HepG2 (cell line): ENCODE measurements at regions not wholly inside any gene's neighbourhood (a gene's known extent, or its start where the extent isn't known, plus 50 kb on each side); places are given as distances from the start of the nearest gene placed in this dataset.

Source experiments
- ATAC-seq: fragments of 200-7000 bp; cut with Tn5 transposase; 3 replicates; pipeline ENCODE4 v1.9.1; 2020; ENCODE audit warnings: mild to moderate bottlenecking, moderate library complexity
- BruUV-seq: library from RNA; stranded (reverse); fragments of 400-500 nt; replicated peaks from 2 replicates; lab custom pipeline; 2021; lab: Mats Ljungman, UMichigan
- CTCF ChIA-PET: fragments of 300-600 bp; formaldehyde crosslinking; extraction: SDS; loops from one replicate; lab custom pipeline; 2021; ENCODE audit warnings: low total read pairs, inconsistent platforms, low intra/inter-chr PET ratio; lab: Yijun Ruan, JAX
- POLR2A ChIA-PET: fragments of 350-600 bp; sonication (Branson Sonifier 250); formaldehyde crosslinking; loops from one replicate; lab custom pipeline; 2020; ENCODE audit warnings: antibody characterized with exemption, inconsistent platforms; lab: Yijun Ruan, JAX
- DNase-seq: peaks from one replicate; pipeline ENCODE4 v3.0.0-alpha.2; 2015; ENCODE audit warnings: low spot score
- FAIRE-seq: peaks from 3 replicates; lab custom pipeline; 2011; peaks lifted over from hg19 to GRCh38; lab: Jason Lieb, UNC
- H2AFZ ChIP-seq: one replicate; pipeline ENCODE4 v1.6.1; 2011; ENCODE audit warnings: low read length, inconsistent platforms
- H3K27ac ChIP-seq: fragments of 300-600 bp; 3 replicates; pipeline ENCODE4 v1.8.0; 2011; ENCODE audit warnings: mixed run types, mild to moderate bottlenecking, mixed read lengths, low read length, inconsistent platforms; ENCODE audit not compliant: insufficient read depth; ENCODE audit errors: extremely low read length
- H3K27me3 ChIP-seq, 2 experiments: fragments of 200-600 bp in 1 of 2; 2 replicates in 1 of 2; 3 replicates in 1 of 2; pipeline versions ENCODE4 v1.6.0 to v1.8.0; 2011; ENCODE audit warnings: low read length in 2 of 2, mild to moderate bottlenecking in 2 of 2, moderate library complexity in 2 of 2, inconsistent platforms in 1 of 2; ENCODE audit not compliant: insufficient read depth in 2 of 2, control insufficient read depth in 1 of 2
- H3K36me3 ChIP-seq, 2 experiments: fragments of 200-600 bp in 1 of 2; replicated peaks in 1 of 2; 2 replicates in 1 of 2; 3 replicates in 1 of 2; pipeline versions ENCODE4 v1.5.1 to v1.8.0; 2011; ENCODE audit warnings: low read length in 2 of 2, inconsistent platforms in 1 of 2; ENCODE audit not compliant: insufficient read depth in 2 of 2, control insufficient read depth in 1 of 2
- H3K4me1 ChIP-seq: 2 replicates; pipeline ENCODE4 v1.5.1; 2012; ENCODE audit warnings: low read length, inconsistent platforms; ENCODE audit not compliant: insufficient read depth
- H3K4me2 ChIP-seq: 2 replicates; pipeline ENCODE4 v1.6.0; 2011; ENCODE audit warnings: low read depth, low read length, inconsistent platforms
- H3K4me3 ChIP-seq, 3 experiments: fragments of 200-600 bp in 1 of 3; sonication (generic), shearing (Covaris generic) in 1 of 3; replicated peaks in 1 of 3; 2 replicates each; pipeline ENCODE4 v1.5.1; 2011 to 2016; ENCODE audit warnings: low read length in 3 of 3, inconsistent platforms in 2 of 3, low read depth in 2 of 3, mild to moderate bottlenecking in 2 of 3, control low read depth in 1 of 3, mixed read lengths in 1 of 3; ENCODE audit not compliant: insufficient read depth in 1 of 3
- H3K79me2 ChIP-seq: one replicate; pipeline ENCODE4 v1.6.1; 2011; ENCODE audit warnings: low read length, inconsistent platforms; ENCODE audit not compliant: insufficient read depth
- H3K9ac ChIP-seq: 2 replicates; pipeline ENCODE4 v1.6.0; 2011; ENCODE audit warnings: mild to moderate bottlenecking, low read depth, low read length, inconsistent platforms; ENCODE audit not compliant: insufficient read depth
- H3K9me3 ChIP-seq: 2 replicates; pipeline ENCODE4 v1.5.1; 2012; ENCODE audit warnings: mild to moderate bottlenecking, low read length
- H4K20me1 ChIP-seq: 2 replicates; pipeline ENCODE4 v1.6.0; 2011; ENCODE audit warnings: inconsistent platforms, mild to moderate bottlenecking, low read length, moderate library complexity; ENCODE audit not compliant: insufficient read depth
- CBX2 ChIP-seq, 2 experiments: fragments of 200-600 bp in 1 of 2; sonication (generic); formaldehyde crosslinking in 1 of 2; IDR thresholded peaks; 2 replicates each; pipeline versions ENCODE4 v1.7.0 to v1.8.1; 2018 to 2022; ENCODE audit warnings: low read depth in 2 of 2, low read length in 1 of 2, mild to moderate bottlenecking in 1 of 2, missing genetic modification reagents in 1 of 2
- IRF2 ChIP-seq: IDR thresholded peaks from 2 replicates; pipeline ENCODE4 v1.6.1; 2018; ENCODE audit warnings: missing genetic modification reagents, missing compliant biosample characterization
- KLF12 ChIP-seq: sonication (generic); formaldehyde crosslinking; IDR thresholded peaks from 2 replicates; pipeline ENCODE4 v1.4.0; 2020; ENCODE audit warnings: missing genetic modification reagents, borderline replicate concordance
- MBD4 ChIP-seq: IDR thresholded peaks from 2 replicates; pipeline ENCODE4 v1.6.1; 2012; ENCODE audit warnings: low read length, inconsistent platforms, borderline replicate concordance
- MED13 ChIP-seq: sonication (generic); formaldehyde crosslinking; IDR thresholded peaks from 2 replicates; pipeline ENCODE4 v1.5.0; 2020; ENCODE audit warnings: missing genetic modification reagents
- SAFB2 ChIP-seq: sonication (generic); formaldehyde crosslinking; IDR thresholded peaks from 2 replicates; pipeline ENCODE4 v1.5.1; 2020; ENCODE audit warnings: missing genetic modification reagents, low read depth, mild to moderate bottlenecking, borderline replicate concordance
- SNAI1 ChIP-seq: sonication (generic); formaldehyde crosslinking; IDR thresholded peaks from 2 replicates; pipeline ENCODE4 v1.5.0; 2020; ENCODE audit warnings: mild to moderate bottlenecking, missing genetic modification reagents, borderline replicate concordance
- TMF1 ChIP-seq: sonication (generic); formaldehyde crosslinking; IDR thresholded peaks from 2 replicates; pipeline ENCODE4 v1.8.1; 2022; ENCODE audit warnings: low read depth, missing genetic modification reagents
- ZNF234 ChIP-seq: sonication (generic); formaldehyde crosslinking; conservative IDR thresholded peaks from 2 replicates; pipeline ENCODE4 v1.5.1; 2020; ENCODE audit warnings: mild to moderate bottlenecking, missing genetic modification reagents
- ZNF496 ChIP-seq: sonication (generic); formaldehyde crosslinking; IDR thresholded peaks from 2 replicates; pipeline ENCODE4 v1.8.1; 2023; ENCODE audit warnings: mild to moderate bottlenecking, moderate library complexity, missing genetic modification reagents; ENCODE audit not compliant: insufficient replicate concordance
- ZNF562 ChIP-seq: sonication (generic); formaldehyde crosslinking; IDR thresholded peaks from 2 replicates; pipeline ENCODE4 v1.8.0; 2022; ENCODE audit warnings: missing genetic modification reagents, borderline replicate concordance
- ZNF652 ChIP-seq: IDR thresholded peaks from 2 replicates; pipeline ENCODE4 v1.6.1; 2016; ENCODE audit warnings: low read depth, borderline replicate concordance
- ZNF768 ChIP-seq: sonication (generic); formaldehyde crosslinking; IDR thresholded peaks from 2 replicates; pipeline ENCODE4 v1.4.0; 2020; ENCODE audit warnings: missing genetic modification reagents
- ZNF790 ChIP-seq: sonication (generic); formaldehyde crosslinking; IDR thresholded peaks from 2 replicates; pipeline ENCODE4 v1.8.0; 2022; ENCODE audit warnings: missing genetic modification reagents, mild to moderate bottlenecking, borderline replicate concordance
- WGBS: methylation state at CpG from one replicate; pipeline ENCODE4 v1.1.6; 2017; ENCODE audit warnings: low lambda C conversion rate; 5-methylcytosine and 5-hydroxymethylcytosine counted together
- in situ Hi-C: cut with HindIII; loops from 2 replicates; pipeline ENCODE4 v1.10.0; 2017; ENCODE audit warnings: low pct_unique_long_range_greater_than_20kb; ENCODE audit not compliant: extremely low pct_ligation_motif_present
- intact Hi-C: fragments of 100-400 bp; cut with micrococcal nuclease; formaldehyde crosslinking; loops from one replicate; pipeline ENCODE4 v1.10.0; 2022; ENCODE audit not compliant: unreplicated experiment
- TF ChIP-seq, protein P1 (sequence below): sonication (generic); formaldehyde crosslinking; IDR thresholded peaks from 2 replicates; pipeline ENCODE4 v1.5.1; 2020; ENCODE audit warnings: missing genetic modification reagents, mild to moderate bottlenecking, borderline replicate concordance
- TF ChIP-seq, protein P2 (sequence below): sonication (generic); formaldehyde crosslinking; IDR thresholded peaks from 2 replicates; pipeline ENCODE4 v1.4.0; 2020; ENCODE audit warnings: missing genetic modification reagents, borderline replicate concordance

- in situ Hi-C loops: no loop called here
- H2AFZ ChIP-seq: no peak overlapping the region
- H3K4me2 ChIP-seq: no peak overlapping the region
- no peak for ATAC-seq
- no peaks in the 10 kb centered on the region for H3K9me3 ChIP-seq
- no peak for DNase-seq
- no peak overlapping the region for H3K9ac ChIP-seq
- no CpG with 5 or more reads among the region's 3 CpGs for WGBS
- POLR2A ChIA-PET: no interaction called here
- H3K27me3 ChIP-seq: no peaks in the 10 kb centered on the region
- H3K36me3 ChIP-seq: no peaks in the 10 kb centered on the region
- no peak for FAIRE-seq
- no peak overlapping the region for H3K4me3 ChIP-seq
- CTCF ChIA-PET: no interaction called here
- no peaks in the 10 kb centered on the region for H3K79me2 ChIP-seq
- no peaks in the 10 kb centered on the region for H4K20me1 ChIP-seq
- TF ChIP-seq ZNF790 (CRISPR knock-in tag) (no peak), ZNF234 (CRISPR knock-in tag) (no peak), ZNF496 (CRISPR knock-in tag) (no peak), IRF2 (CRISPR knock-in tag) (no peak), ZNF562 (CRISPR knock-in tag) (no peak), TMF1 (CRISPR knock-in tag) (no peak), MBD4 (no peak), MED13 (no peak), SNAI1 (no peak), SAFB2 (no peak), ZNF652 (no peak), ZNF768 (no peak), KLF12 (CRISPR knock-in tag) (no peak), CBX2 (IDR thresholded peaks at IDR 0.05; ENCODE audit: low read depth, low read length) (no peak), CBX2 (CRISPR knock-in tag; IDR thresholded peaks at IDR 0.05; ENCODE audit: low read depth) (no peak)
- TF ChIP-seq, protein P1, sequence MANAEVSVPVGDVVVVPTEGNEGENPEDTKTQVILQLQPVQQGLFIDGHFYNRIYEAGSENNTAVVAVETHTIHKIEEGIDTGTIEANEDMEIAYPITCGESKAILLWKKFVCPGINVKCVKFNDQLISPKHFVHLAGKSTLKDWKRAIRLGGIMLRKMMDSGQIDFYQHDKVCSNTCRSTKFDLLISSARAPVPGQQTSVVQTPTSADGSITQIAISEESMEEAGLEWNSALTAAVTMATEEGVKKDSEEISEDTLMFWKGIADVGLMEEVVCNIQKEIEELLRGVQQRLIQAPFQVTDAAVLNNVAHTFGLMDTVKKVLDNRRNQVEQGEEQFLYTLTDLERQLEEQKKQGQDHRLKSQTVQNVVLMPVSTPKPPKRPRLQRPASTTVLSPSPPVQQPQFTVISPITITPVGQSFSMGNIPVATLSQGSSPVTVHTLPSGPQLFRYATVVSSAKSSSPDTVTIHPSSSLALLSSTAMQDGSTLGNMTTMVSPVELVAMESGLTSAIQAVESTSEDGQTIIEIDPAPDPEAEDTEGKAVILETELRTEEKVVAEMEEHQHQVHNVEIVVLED (CRISPR knock-in tag): no peak
- TF ChIP-seq, protein P2, sequence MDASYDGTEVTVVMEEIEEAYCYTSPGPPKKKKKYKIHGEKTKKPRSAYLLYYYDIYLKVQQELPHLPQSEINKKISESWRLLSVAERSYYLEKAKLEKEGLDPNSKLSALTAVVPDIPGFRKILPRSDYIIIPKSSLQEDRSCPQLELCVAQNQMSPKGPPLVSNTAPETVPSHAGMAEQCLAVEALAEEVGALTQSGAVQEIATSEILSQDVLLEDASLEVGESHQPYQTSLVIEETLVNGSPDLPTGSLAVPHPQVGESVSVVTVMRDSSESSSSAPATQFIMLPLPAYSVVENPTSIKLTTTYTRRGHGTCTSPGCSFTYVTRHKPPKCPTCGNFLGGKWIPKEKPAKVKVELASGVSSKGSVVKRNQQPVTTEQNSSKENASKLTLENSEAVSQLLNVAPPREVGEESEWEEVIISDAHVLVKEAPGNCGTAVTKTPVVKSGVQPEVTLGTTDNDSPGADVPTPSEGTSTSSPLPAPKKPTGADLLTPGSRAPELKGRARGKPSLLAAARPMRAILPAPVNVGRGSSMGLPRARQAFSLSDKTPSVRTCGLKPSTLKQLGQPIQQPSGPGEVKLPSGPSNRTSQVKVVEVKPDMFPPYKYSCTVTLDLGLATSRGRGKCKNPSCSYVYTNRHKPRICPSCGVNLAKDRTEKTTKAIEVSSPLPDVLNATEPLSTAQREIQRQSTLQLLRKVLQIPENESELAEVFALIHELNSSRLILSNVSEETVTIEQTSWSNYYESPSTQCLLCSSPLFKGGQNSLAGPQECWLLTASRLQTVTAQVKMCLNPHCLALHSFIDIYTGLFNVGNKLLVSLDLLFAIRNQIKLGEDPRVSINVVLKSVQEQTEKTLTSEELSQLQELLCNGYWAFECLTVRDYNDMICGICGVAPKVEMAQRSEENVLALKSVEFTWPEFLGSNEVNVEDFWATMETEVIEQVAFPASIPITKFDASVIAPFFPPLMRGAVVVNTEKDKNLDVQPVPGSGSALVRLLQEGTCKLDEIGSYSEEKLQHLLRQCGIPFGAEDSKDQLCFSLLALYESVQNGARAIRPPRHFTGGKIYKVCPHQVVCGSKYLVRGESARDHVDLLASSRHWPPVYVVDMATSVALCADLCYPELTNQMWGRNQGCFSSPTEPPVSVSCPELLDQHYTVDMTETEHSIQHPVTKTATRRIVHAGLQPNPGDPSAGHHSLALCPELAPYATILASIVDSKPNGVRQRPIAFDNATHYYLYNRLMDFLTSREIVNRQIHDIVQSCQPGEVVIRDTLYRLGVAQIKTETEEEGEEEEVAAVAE (CRISPR knock-in tag): no peak
- no peak overlapping the region for H3K27ac ChIP-seq
- intact Hi-C loops: no loop called here
- H3K4me1 ChIP-seq: no peaks in the 10 kb centered on the region
- BruUV-seq: no TSS peak
Observed at GRCh38 chrX:36436361-36436760, 516.8 kb downstream of the CFAP47 start.
